ENCODE measurements at regions not wholly inside any gene's neighbourhood (a gene's known extent, or its start where the extent isn't known, plus 50 kb on each side); places are given as distances from the start of the nearest gene placed in this dataset.

DNA sequence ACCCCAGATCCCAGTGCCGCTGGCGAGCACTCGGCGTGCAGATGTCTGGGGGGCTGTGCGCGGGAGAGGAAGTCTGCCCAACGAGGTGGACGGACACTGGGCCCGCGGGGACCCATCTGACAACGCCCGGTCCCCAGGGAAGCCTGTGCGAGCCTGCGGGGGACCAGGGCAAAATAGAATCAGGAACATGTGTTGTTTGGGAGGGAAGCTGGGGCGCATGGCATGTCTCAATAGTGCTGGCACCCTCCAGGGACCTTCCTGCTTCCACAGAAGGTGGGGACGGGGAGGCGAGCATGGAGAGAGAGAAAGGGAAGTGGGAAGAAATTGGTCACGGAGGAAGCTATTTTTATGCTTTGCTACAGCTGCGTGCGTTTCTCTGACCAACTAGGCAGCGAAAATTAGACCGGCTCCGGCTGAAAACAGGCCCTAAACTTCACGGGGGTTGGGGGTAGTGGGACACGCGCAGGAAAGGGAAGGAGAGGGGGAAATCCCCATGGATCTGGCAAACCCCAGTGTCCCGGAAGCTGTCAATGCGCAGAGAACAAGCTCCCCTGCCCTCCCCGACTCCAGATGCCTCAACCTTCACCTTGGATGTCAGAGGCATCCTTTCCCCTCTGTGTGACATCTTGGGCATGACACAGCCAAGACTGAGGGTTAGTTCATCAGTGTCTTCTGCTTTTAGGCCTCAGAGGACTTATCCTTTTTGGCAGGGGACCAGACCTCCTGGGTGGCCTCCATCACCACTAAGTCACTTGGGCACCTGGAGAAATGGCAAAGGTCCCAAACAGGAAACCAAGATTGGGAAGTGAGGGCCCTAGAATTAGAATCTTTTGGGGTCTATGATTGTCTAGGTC, 169.8 kb upstream of the BCOR start:
- intact Hi-C loops (cut with DNase I) = loop anchor here (5.0 kb wide), 7 partner anchors 90 to 530 kb away; no protein-coding TSS in a partner anchor
- DNase-seq (ENCODE audit: low spot score) = no peak

DNA sequence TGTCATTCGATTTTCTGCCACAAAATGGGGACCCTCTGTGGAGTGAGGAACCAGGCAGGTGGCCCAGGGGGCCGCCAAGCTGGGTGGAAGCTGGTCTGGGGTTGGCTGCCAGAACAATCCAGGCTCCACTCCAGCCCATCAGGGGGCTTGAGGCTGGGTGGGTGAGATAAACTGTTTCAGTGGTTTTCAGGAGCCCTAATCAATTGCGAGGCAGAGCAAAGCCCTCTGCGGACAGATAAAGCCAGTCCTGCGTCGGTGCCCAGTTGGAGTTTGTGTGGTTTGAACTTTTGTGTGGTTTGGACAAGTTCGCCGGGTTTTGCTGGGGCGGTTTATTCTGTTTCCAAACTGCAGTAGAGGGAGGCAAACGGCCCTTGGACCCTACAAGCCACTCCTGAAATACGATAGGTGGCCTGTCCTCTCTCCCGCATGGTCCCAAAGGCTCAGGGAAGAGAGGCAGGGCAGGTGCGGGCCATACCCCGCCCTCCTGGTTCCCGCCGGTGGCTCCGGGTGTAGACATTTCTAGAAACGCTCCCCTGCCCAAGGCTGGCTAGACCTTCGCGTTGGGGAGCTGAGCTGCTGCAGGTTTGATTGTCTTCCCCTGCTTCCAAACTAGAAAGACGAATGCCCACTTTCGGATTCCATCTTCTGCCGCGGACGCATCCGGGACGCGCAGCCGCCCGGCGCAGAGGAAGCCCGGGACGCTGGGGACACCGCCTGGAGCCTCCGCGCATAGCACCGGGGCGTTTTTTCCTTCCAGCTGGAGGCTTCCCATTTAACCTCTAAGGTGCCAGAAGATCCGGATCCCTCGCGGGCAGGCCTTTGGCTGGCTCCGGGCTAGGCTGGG, 169.0 kb upstream of the BCOR start:
- intact Hi-C loops (cut with DNase I) = loop anchor here (5.0 kb wide), 7 partner anchors 89 to 529 kb away; no protein-coding TSS in a partner anchor
- DNase-seq (ENCODE audit: low spot score) = peak; percentile 86

DNA sequence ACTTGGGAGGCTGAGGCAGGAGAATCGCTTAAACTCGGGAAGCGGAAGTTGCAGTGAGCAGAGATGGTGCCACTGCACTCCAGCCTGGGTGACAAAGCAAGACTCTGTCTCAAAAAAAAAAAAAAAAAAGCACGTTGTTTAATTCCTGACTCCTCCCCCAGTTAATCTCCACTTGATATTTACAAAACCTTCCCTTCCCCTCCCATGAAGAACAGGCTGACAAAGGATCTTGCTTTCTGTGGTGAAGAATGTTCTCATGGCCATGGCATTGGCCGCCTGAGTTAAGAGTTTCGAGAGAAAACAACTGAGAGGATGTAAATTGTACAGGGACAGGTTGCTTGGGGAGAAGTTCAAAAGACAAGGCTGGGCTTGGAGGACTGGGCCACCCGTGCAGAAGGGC, 168.2 kb upstream of the BCOR start:
- intact Hi-C loops (cut with DNase I) = loop anchor here (5.0 kb wide), 7 partner anchors 89 to 529 kb away; no protein-coding TSS in a partner anchor
- DNase-seq (ENCODE audit: low spot score) = no peak

DNA sequence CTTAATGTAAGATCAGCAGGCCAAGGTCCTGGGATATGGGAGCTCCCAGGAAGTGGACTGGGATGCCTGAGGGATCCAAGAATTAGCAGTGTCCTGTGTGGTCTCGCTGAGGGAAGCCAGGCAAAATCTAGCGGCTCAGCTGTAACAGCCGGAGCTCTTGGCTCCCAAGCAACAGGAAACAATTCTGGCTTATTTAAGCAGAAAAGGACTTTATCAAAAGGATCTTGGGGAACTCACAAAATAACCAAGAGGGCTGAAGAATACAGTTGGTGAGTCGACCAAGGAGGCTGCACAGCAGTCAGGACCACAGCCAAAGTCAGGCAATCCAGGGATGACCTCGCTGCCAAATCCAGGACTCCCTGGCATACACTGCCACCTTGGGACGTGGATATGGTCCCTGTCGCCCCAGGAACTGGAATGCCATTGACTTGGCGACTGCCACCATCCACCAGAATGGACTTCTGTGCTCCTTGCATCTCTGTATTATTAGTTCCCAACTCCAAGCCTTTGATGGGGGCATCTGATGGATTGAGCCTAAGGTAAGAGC, 165.3 kb upstream of the BCOR start:
- intact Hi-C loops (cut with DNase I) = no loop called here
- DNase-seq (ENCODE audit: low spot score) = no peak

DNA sequence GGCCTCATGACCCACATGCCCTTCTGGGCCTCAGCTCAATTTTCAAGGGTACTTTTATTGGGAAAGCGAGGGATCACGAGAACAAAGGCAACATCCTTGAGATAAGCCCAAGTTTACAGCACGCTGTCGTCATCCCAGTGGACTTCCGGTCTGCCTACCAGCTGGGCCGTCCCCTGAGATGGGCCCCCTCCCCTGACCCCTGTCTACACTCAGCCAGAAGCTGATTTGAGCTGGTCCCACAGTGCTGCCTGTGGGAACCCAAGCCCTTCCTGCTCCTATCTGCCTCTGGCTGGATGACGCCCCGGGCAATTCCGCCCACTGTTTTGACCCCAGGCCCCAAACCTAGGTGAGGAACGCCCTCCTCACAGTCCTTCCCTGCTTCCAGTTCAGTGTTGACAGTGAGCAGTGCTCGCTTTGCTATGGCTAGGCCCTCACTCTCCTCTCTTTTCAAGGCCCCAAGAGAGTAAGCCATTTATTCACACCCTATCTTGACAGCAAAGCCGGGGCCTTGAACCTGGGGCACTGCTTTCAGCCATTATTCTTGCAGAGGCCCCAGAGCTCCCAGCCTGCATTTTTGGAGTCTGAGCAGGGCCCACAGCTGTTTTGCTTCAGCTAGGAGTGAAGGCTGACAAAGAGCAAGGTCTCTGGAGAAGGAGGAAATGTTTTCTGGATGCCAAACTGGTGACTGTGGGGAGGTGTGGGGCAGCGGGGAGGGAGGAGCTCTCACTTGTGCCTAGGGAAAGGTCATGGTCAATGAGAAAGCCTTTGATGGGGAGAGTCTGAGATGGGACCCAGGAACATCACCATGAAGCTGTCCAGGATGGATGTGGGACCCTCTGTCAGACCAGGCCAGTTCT, 164.6 kb upstream of the BCOR start:
- no peak for DNase-seq (ENCODE audit: low spot score)
- intact Hi-C loops (cut with DNase I) = no loop called here

DNA sequence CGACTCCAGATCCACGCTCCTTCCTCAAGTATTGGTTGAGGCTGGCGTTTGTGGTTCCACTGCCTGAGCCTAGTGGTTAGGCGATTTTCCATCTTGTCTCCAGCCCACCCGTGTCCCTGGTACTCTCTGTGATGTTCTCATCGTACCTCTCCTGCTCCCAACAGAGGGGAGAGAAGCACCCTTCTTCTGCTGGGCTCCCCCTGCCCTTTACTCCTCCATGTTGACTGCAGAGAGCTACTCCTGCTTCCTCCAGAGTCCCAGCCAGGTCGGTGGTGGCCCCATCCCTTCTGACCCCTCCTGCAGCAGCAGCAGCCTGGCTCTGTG, 164.0 kb upstream of the BCOR start:
- no peak for DNase-seq (ENCODE audit: low spot score)
- intact Hi-C loops (cut with DNase I) = no loop called here

DNA sequence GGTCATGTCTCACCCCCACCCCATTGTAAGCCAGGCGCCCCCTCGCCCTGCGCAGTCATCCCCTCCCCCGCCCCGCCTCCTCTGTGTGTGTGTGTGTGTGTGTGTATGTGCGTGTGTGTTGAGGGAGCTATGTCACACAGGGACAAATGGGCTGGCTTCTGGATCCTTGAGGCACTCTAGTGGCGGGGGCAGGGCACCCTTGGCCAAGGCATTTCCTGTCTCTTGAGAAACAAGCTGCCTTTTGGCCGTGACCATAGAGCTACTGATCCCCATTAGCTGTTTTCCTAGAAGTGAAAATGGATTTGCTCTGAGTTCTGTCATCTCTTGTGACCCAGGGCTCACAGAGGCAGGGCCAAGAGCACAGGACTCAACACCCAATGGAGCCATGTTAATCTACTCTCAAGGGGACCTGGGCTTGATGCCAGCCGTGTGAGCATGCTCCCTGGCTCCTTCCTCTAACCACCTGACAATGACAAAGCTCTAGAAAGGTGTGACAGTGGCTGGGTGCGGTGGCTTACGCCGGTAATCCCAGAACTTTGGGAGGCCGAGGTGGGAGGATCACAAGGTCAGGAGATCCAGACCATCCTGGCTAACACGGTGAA, 162.5 kb upstream of the BCOR start:
- intact Hi-C loops (cut with DNase I) = no loop called here
- no peak for DNase-seq (ENCODE audit: low spot score)

DNA sequence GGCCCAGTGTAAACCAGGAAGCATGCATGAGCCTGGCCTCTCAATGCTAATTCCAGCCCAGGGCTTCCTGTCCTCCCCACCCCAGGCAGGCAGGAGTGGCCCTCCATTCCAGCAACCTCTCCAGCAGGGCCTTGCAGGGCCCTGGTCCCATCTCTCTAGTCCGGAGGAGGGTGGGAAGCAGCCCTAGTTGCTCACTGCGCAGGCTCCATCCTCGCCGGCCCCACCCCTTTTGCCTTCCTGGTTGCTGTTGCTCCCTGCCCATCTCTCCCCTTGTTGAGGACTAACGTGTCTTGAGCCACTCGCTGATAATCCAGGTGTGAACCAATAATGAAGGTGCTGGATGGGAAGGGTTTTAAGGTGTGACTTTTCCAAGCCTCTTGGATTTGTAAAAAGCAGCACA, 161.2 kb upstream of the BCOR start:
- intact Hi-C loops (cut with DNase I) = no loop called here
- no peak for DNase-seq (ENCODE audit: low spot score)

DNA sequence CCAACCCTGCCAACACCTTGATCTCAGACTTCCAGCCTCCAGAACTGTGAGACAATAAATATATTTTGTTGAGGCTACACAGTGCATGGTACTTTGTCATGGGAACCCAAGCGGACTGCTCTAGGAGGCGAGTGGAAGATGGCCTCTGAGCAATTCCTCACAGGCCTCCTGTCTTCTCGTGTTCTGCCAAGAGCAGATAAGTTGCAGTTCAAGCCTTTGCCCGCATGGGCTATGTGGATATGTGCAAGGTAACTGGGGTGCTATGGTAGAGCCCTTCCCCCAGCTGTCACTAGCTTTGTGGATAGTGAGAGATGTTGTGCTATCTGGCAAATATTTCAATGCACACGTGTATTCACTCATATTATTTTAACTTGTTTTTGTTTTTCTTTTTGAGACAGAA, 156.0 kb upstream of the BCOR start:
- intact Hi-C loops (cut with DNase I) = no loop called here
- no peak for DNase-seq (ENCODE audit: low spot score)

DNA sequence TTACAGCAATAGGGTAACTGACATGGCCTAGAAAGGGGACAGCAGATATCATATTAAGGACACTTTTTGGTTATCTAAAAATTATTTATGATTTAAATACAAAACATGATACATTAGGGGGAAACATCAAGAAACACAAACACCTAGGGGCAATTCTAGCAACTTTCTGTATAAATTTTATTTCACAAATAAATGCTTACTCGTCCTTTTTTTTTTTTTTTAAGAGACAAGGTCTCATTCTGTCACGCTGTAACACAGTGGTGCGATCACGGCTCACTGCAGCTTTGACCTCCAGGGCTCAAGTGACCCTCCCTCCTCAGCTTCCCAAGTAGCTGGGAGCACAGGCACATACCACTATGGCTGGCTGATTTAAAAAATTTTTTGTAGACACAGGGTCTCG, 151.8 kb upstream of the BCOR start:
- intact Hi-C loops (cut with DNase I) = no loop called here
- no peak for DNase-seq (ENCODE audit: low spot score)

DNA sequence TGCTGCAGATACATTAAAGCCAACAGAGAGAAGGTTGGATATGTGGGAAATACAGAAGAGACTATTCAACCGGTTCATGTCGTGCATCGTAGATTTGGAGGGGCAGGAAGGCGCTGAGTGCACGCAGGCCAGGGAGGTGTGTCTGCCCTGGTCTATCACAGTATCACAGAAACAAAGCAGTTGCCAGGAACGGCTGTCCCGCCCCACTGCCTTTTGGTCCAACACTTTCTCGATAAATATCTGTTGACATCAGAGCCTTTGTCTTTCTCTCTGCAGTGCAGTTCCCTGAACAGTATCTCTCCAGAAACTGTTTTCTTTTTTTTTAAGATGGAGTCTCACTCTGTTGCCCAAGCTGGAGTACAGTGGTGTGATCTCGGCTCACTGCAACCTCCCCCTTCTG, 151.1 kb upstream of the BCOR start:
- intact Hi-C loops (cut with DNase I) = no loop called here
- no peak for DNase-seq (ENCODE audit: low spot score)

DNA sequence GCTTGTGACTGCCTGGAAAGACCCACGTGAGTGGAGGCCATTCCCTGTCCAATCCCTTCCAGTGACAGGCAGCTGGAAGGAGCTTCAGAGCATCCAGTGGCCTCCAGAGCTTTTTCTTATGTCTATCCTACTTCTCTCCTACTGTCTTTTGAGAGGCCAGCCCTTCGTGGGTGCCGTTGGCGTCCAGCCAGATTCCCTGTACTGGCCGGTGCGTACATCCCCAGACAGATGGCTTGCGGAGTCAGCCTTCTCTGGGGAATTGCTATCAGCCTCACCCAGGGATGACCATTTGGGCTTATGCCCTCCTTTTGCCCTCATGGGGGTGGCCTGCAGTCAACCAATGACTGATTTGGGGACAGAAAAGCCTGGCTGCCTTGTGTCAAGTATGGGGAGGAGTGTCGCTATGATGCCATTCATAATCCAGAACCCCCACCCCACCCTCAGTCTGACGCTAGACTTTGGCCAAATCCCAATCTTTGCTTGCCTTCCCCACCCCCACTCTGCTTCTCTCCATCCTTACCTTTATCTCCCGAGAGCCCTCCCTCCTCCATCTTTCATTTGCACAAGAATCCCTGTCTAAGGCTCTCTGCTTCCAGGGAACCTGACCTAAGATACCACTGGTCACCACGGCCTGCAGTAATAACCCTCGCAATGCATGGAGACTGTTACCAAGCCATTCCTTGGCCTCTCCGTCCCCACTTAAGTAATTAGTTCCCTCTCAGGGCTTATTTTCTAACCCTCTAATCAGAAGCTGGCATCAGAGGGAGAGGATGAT, 150.3 kb upstream of the BCOR start:
- intact Hi-C loops (cut with DNase I) = no loop called here
- no peak for DNase-seq (ENCODE audit: low spot score)

DNA sequence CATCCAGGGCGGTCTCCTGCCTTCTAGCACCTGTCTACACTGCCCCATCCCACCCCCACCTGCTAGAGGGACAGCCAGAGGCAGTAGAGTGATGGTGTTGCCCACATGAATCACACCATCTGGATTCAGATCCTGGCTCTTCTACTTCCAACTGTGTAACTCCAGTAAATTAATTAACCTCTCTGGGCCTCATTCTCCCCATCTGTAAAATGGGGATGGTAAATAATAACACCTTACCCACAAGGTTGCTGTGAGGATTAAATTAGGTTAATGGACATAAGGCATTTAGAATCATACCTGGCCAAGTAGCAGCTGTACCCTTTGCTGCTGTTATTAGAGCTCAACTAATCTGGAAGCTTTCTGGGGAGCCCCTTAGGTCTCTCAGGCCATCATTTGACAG, 149.6 kb upstream of the BCOR start:
- DNase-seq (ENCODE audit: low spot score) = no peak
- intact Hi-C loops (cut with DNase I) = no loop called here

DNA sequence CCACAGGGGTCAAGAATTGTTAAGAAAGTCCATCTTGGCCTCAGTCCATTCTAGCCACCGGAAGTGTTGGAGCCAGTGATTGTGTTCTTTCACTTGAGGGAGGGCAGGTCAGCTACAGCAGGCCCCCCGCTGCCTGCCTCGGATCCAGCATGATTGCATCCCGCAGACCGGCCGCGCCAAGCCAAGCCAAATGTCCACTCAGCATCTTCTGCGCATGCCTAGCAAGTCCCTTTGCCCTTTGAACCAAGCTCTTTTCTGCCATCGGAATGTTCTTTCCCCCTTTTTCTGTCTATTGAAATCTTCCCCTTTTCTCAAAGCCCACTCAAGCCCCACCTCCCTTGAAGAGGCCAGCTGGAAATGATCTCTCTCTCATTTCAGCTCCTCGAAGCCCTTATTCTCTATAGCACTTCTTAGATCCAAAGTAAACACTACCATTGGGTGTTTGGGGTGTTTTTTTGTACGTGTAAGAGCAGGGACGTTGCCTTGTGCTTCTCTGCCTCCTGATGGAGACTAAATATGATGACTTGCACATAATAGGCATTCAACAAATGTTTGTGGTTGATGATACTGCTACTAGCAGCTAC, 147.8 kb upstream of the BCOR start:
- intact Hi-C loops (cut with DNase I) = no loop called here
- DNase-seq (ENCODE audit: low spot score) = no peak

DNA sequence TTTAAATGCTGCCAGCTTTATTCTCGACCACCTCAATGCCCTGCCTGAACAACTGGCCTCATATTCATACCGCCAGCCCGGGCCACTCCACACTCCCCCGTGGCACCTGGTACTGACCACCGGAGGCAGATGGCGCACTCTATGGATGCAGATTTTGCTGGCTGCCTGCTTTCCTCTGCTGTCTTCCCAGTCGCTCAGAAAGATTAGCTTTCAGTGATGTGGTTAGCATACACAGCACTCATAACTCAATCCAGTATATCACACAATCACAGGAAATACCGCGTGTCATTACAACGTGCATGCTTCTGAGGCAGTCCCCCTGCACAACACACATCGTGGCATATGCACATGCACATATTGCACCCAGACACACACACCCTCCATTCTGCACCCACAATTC, 147.2 kb upstream of the BCOR start:
- intact Hi-C loops (cut with DNase I) = no loop called here

DNA sequence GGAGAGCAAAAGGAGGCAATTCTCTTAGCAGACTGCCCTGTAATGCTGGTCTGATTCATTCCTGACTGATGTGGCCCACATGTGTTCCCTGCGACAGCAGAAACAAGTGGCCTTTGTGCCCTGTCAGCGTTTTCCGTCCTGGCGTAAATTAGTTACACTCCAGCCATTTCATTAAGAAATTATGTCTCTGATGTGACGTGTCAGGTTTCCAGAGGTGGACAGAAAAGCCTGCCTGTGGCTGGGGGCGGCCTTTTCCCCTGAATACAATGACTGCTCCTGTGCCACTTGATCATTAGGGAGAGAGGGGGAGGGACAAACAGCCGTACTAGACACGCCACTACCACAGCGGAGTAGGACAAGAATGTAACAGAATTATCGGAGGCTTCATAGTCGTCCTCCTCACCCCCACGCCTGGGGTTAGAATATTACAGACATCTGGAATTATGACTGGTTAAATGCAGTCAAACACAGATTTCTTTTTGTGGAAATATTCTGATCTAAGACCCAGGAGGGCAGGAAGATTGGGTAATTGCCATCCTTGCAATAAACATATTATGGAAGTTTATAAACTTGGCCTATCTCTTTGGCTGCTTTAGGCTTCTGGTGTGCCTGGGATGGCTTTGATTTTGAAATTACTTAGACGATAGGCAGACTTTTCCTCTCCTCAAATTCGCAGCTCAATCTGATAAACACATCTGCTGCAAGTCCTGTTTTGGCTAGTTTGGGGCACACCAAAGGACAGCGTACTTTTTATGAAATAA, 146.2 kb upstream of the BCOR start:
- no peak for DNase-seq (ENCODE audit: low spot score)
- intact Hi-C loops (cut with DNase I) = no loop called here

More for the DNA sequence above, 147.2 kb upstream of the BCOR start:
- DNase-seq (ENCODE audit: low spot score) = no peak

DNA sequence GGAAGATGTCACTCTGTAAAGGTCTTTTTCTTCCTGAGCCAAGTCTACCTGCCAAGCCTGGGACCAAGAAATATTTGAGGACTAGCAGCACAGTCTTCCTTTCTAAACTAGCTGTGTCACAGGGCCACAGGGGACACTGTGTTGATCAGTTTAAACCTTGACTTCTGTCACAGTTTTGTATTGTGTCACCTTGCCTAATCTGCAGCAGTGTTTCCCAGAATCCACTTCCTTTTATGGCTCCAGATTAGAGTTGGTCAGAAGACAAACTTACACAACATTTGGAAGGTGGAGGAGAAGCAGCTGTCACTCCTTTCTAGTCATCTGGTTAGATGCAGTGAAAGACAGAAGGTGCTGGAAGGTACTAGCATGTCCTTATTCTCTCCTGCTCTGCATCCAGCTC, 143.1 kb upstream of the BCOR start:
- no peak for DNase-seq (ENCODE audit: low spot score)
- intact Hi-C loops (cut with DNase I) = no loop called here

Data from cardiac septum (tissue), 1 donor.